ENCODE measurements at regions not wholly inside any gene's neighbourhood (a gene's known extent, or its start where the extent isn't known, plus 50 kb on each side); places are given as distances from the start of the nearest gene placed in this dataset.

- H3K4me3 Mint-ChIP-seq (ENCODE audit: unreplicated experiment) = no peak overlapping the region
- DNase-seq (ENCODE audit: unreplicated experiment) = peak; percentile 88
- H3K36me3 Mint-ChIP-seq (ENCODE audit: insufficient read depth, unreplicated experiment) = no peaks in the 10 kb centered on the region
- H3K4me1 Mint-ChIP-seq (ENCODE audit: insufficient read depth, unreplicated experiment) = peaks cover 9% of the 10 kb centered on the region
- CTCF ChIA-PET = interaction anchor here (0.5 to 1.1 kb wide), 7 partner anchors 28 to 1596 kb away, joined by 3 to 6 read pairs (median 3); no protein-coding TSS in a partner anchor
- TF ChIP-seq CTCF (IDR thresholded peaks at IDR 0.05; ENCODE audit: unreplicated experiment) = no peak
- intact Hi-C loops (cut with micrococcal nuclease) = no loop called here
- no peak overlapping the region for H3K27ac Mint-ChIP-seq (ENCODE audit: low read depth, unreplicated experiment)
- H3K9me3 Mint-ChIP-seq (ENCODE audit: unreplicated experiment) = peaks cover 10% of the 10 kb centered on the region
- BruUV-seq (replicated peaks) = no TSS peak
- POLR2A ChIA-PET = interaction anchor here (1.1 kb wide), 1 partner anchor 38 kb away, joined by 5 read pairs; no protein-coding TSS in a partner anchor
- no peaks in the 10 kb centered on the region for H3K27me3 Mint-ChIP-seq (ENCODE audit: insufficient read depth, unreplicated experiment)
Measured at GRCh38 chrX:146243041-146243440, 425.4 kb downstream of the SLITRK2 start.

GRCh38 chrX:146259207-146259606, 441.6 kb downstream of the SLITRK2 start:
- intact Hi-C loops (cut with micrococcal nuclease) = no loop called here
- POLR2A ChIA-PET = no interaction called here
- CTCF ChIA-PET = no interaction called here
- TF ChIP-seq CTCF (IDR thresholded peaks at IDR 0.05; ENCODE audit: unreplicated experiment) = no peak
- no peaks in the 10 kb centered on the region for H3K4me1 Mint-ChIP-seq (ENCODE audit: insufficient read depth, unreplicated experiment)
- H3K4me3 Mint-ChIP-seq (ENCODE audit: unreplicated experiment) = no peak overlapping the region
- BruUV-seq (replicated peaks) = no TSS peak
- no peak for DNase-seq (ENCODE audit: unreplicated experiment)
- H3K27ac Mint-ChIP-seq (ENCODE audit: low read depth, unreplicated experiment) = no peak overlapping the region
- H3K9me3 Mint-ChIP-seq (ENCODE audit: unreplicated experiment) = no peaks in the 10 kb centered on the region
- H3K27me3 Mint-ChIP-seq (ENCODE audit: insufficient read depth, unreplicated experiment) = no peaks in the 10 kb centered on the region
- no peaks in the 10 kb centered on the region for H3K36me3 Mint-ChIP-seq (ENCODE audit: insufficient read depth, unreplicated experiment)

GRCh38 chrX:146264763-146265375, 447.2 kb downstream of the SLITRK2 start:
- H3K27ac Mint-ChIP-seq (ENCODE audit: low read depth, unreplicated experiment) = no peak overlapping the region
- no peaks in the 10 kb centered on the region for H3K36me3 Mint-ChIP-seq (ENCODE audit: insufficient read depth, unreplicated experiment)
- peaks cover 7% of the 10 kb centered on the region for H3K9me3 Mint-ChIP-seq (ENCODE audit: unreplicated experiment)
- no peaks in the 10 kb centered on the region for H3K27me3 Mint-ChIP-seq (ENCODE audit: insufficient read depth, unreplicated experiment)
- no TSS peak for BruUV-seq (replicated peaks)
- H3K4me3 Mint-ChIP-seq (ENCODE audit: unreplicated experiment) = no peak overlapping the region
- POLR2A ChIA-PET = no interaction called here
- intact Hi-C loops (cut with micrococcal nuclease) = no loop called here
- no peaks in the 10 kb centered on the region for H3K4me1 Mint-ChIP-seq (ENCODE audit: insufficient read depth, unreplicated experiment)
- CTCF ChIA-PET = interaction anchor here (1.6 kb wide), 1 partner anchor 14 kb away, joined by 6 read pairs; no protein-coding TSS in a partner anchor
- no peak for TF ChIP-seq CTCF (IDR thresholded peaks at IDR 0.05; ENCODE audit: unreplicated experiment)
- no peak for DNase-seq (ENCODE audit: unreplicated experiment)

- no peak overlapping the region for H3K4me3 Mint-ChIP-seq (ENCODE audit: unreplicated experiment)
- H3K9me3 Mint-ChIP-seq (ENCODE audit: unreplicated experiment) = no peaks in the 10 kb centered on the region
- H3K4me1 Mint-ChIP-seq (ENCODE audit: insufficient read depth, unreplicated experiment) = no peaks in the 10 kb centered on the region
- BruUV-seq (replicated peaks) = no TSS peak
- no peaks in the 10 kb centered on the region for H3K36me3 Mint-ChIP-seq (ENCODE audit: insufficient read depth, unreplicated experiment)
- no peak overlapping the region for H3K27ac Mint-ChIP-seq (ENCODE audit: low read depth, unreplicated experiment)
- CTCF ChIA-PET = interaction anchor here (0.6 to 1.0 kb wide), 5 partner anchors 13 to 1529 kb away, joined by 3 to 6 read pairs (median 3); no protein-coding TSS in a partner anchor
- peak; percentile 49 for DNase-seq (ENCODE audit: unreplicated experiment)
- POLR2A ChIA-PET = no interaction called here
- H3K27me3 Mint-ChIP-seq (ENCODE audit: insufficient read depth, unreplicated experiment) = no peaks in the 10 kb centered on the region
- no peak for TF ChIP-seq CTCF (IDR thresholded peaks at IDR 0.05; ENCODE audit: unreplicated experiment)
- intact Hi-C loops (cut with micrococcal nuclease) = loop anchor here (5.0 to 10.0 kb wide), 2 partner anchors 774 to 1556 kb away; no protein-coding TSS in a partner anchor
Measured at GRCh38 chrX:146278381-146278780, 460.8 kb downstream of the SLITRK2 start.

Small RNAs in the stretch of these regions (microRNA-seq; reads per million reads assigned to microRNA genes)
- gene MIR888 = 21.7 reads per million, percentile 59 among the genes with 10 or more reads in this experiment
- gene MIR890 = 4.2 reads per million, percentile 32 among the genes with 10 or more reads in this experiment
- 7.4 reads per million, percentile 42 among the genes with 10 or more reads in this experiment for gene MIR891A
- gene MIR891B = 0.53 reads per million
- 6.5 reads per million, percentile 41 among the genes with 10 or more reads in this experiment for gene MIR892A
- 1.3 reads per million, percentile 3 among the genes with 10 or more reads in this experiment for gene MIR892B
- gene MIR892C = 0.53 reads per million
